Epithelial cell of esophagus (primary cell): ENCODE measurements at regions not wholly inside any gene's neighbourhood (a gene's known extent, or its start where the extent isn't known, plus 50 kb on each side); places are given as distances from the start of the nearest gene placed in this dataset.
"Not testable (repeated sequence)": the region's sequence is repeated elsewhere in the genome, so short reads cannot be mapped to it uniquely, and the experiment has no call there.

Experiments used
- DNase-seq: peaks from one replicate; pipeline ENCODE4 v3.0.0; 2010; ENCODE audit warnings: low read depth
- H3K4me3 ChIP-seq: 2 replicates; pipeline ENCODE4 v1.5.1; 2011; ENCODE audit warnings: mild to moderate bottlenecking, low read length, control low read depth
- TF ChIP-seq, protein P1 (sequence below): IDR thresholded peaks from 2 replicates; pipeline ENCODE4 v1.5.1; 2011; ENCODE audit warnings: low read depth, mild to moderate bottlenecking, low read length, control low read depth, inconsistent platforms; ENCODE audit not compliant: insufficient read depth; ENCODE audit errors: missing control alignments

DNA sequence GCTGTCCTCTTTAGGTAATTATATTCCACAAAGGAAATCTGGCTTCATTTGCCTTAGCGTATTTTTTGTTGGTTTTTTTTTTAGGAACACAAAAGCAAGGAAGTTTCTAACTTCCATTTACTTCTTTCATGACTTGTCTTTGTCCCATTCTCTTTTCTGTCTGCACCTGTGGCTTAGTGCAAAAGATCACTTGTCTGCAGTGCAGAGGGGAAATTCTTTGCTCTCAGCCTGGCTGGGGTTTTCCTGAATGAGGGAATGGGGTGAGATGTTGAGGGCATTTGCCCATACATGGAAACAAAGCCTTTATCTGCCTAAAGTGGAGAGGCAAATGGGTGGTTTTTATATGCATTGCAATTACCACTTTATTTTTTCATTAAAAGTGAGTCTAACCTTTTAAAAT lies 361.1 kb upstream of the IGFBP3 start:
- TF ChIP-seq, protein P1, sequence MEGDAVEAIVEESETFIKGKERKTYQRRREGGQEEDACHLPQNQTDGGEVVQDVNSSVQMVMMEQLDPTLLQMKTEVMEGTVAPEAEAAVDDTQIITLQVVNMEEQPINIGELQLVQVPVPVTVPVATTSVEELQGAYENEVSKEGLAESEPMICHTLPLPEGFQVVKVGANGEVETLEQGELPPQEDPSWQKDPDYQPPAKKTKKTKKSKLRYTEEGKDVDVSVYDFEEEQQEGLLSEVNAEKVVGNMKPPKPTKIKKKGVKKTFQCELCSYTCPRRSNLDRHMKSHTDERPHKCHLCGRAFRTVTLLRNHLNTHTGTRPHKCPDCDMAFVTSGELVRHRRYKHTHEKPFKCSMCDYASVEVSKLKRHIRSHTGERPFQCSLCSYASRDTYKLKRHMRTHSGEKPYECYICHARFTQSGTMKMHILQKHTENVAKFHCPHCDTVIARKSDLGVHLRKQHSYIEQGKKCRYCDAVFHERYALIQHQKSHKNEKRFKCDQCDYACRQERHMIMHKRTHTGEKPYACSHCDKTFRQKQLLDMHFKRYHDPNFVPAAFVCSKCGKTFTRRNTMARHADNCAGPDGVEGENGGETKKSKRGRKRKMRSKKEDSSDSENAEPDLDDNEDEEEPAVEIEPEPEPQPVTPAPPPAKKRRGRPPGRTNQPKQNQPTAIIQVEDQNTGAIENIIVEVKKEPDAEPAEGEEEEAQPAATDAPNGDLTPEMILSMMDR = no peak
- no peak for DNase-seq
- no peak overlapping the region for H3K4me3 ChIP-seq

DNA sequence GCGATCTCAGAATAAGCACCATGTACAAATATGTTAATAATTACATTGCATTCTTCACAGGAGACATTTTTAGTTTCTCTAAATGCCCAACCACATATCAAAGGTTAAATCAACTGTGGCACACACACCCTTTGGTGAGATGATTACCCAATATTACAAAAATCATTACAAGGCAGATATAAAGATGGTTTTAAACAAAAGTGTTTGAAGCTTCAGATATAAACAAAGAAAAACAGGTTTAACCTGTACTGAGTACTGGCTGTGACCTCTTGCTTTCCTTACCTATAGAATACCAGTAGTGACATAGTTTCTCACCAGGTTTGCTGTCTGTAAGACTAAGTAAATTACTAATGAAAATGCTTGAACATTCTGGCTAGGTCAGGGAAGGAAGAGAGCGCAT lies 360.0 kb upstream of the IGFBP3 start:
- H3K4me3 ChIP-seq = no peak overlapping the region
- peak; percentile 78 for DNase-seq
- TF ChIP-seq, protein P1 = no peak

DNA sequence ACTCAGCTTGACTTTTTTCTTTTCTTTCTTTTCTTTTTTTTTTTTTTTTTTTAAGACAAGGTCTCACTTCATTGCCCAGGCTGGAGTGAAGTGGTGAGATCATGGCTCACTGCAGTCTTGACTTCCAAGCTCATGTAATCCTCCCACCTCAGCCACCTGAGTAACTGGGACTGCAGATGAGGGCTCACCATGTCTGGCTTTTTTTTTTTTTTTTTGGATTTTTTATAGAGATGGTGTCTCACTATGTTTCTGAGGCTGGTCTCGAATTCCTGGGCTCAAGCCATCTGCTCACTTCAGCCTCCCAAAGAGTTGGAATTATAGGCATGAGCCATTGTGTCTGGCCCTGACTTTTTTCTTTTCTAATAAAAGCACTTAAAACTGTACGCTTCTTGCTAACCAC lies 358.2 kb upstream of the IGFBP3 start:
- H3K4me3 ChIP-seq = no peak overlapping the region
- no peak for DNase-seq
- TF ChIP-seq, protein P1 = no peak

DNA sequence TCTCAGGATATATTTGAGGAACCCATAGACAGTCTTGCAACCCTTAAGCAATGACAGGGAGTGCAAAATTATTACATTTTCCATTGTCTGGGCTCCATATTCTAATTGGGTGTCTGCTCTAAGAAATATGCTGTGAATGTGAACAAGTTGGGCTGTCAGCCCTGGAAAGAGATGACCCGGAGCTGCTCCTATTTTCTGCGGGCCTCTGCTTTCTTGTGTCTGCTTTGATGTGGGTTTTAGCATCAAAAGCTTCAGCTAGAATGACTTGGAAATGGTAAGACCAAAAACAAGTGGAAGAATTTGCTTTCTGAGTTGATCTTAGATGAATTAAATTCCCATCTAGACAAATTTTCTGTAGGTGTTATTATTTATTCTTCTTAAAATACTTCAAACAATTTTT lies 343.6 kb upstream of the IGFBP3 start:
- DNase-seq = no peak
- TF ChIP-seq, protein P1 = no peak
- no peak overlapping the region for H3K4me3 ChIP-seq

DNA sequence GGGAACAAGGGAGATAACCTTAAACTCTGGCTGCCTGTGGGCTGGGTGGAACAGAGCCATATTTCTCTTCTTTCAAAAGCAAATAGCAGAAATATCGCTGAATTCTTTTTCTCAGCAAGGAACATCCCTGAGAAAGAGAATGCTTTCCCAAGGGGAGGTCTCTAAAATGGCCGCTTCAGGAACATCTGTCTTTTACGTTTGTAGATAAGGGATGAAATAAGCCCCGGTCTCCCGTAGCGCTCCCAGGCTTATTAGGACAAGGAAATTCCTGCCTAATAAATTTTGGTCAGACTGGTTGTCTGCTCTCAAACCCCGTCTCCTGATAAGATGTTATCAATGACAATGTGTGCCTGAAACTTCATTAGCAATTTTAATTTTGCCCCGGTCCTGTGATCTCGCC lies 340.6 kb upstream of the IGFBP3 start:
- H3K4me3 ChIP-seq, DNase-seq: not testable (repeated sequence)

DNA sequence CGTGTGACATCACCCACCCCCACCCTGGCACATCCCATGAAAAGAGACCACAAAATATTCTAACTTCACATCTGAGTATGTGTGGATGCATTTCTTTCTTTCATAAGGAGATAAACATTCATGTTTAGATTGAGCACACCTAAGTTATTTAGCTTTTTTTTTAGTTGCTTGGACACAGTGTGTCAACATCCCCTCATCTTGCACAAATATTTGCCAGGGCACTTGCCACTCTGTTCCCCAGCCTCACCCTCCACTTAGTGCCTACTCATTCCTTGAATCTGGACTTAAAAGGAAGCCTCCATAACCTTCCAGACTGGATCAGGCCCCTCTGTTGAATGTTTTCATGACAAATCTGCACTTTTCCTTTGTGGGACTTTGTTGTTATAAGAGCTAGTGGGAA lies 338.9 kb upstream of the IGFBP3 start:
- DNase-seq = no peak
- H3K4me3 ChIP-seq = no peak overlapping the region
- TF ChIP-seq, protein P1 = no peak

DNA sequence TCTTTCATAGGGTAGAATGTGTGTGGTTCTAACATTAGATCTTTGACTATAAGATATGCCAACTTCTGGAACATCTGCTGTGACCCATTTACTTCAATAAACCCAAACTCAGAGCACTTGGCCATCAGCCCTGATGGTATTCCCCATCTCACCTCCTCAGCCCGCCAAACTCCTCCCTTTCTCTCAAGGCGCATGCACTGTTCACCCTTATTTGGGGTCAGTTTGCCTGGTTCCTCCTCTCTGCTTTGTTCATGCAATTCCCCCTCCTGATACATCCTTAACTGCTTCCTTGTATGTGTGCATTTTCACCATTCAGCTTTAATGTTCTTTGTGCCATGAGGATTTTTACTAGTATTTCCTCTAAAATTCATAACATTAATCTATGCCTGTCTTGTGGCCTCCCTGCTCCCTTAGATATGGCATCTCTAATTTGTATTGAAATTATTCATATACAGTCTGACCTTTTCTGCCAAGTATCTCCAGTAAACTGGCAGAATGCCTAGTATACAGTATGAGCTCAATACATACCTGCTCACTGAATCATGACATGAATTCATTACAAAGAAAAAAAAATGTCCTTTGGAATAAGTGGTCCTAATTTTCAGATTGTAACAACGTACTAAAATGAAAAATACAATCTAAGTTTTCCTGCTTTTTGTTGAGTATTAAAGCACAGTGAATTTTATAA lies 336.8 kb upstream of the IGFBP3 start:
- TF ChIP-seq, protein P1 = no peak
- H3K4me3 ChIP-seq = no peak overlapping the region
- peak; percentile 88 for DNase-seq
